M059J (cell line): ENCODE measurements at regions not wholly inside any gene's neighbourhood (a gene's known extent, or its start where the extent isn't known, plus 50 kb on each side); places are given as distances from the start of the nearest gene placed in this dataset.
A peak's percentile ranks its signal among the peaks of the same experiment; 100 is the strongest.
"Not testable (repeated sequence)": the region's sequence is repeated elsewhere in the genome, so short reads cannot be mapped to it uniquely, and the experiment has no call there.

ENCODE experiments used
- DNase-seq: peaks from one replicate; pipeline ENCODE4 v3.0.0-alpha.2; 2012; ENCODE audit warnings: low read depth

DNA sequence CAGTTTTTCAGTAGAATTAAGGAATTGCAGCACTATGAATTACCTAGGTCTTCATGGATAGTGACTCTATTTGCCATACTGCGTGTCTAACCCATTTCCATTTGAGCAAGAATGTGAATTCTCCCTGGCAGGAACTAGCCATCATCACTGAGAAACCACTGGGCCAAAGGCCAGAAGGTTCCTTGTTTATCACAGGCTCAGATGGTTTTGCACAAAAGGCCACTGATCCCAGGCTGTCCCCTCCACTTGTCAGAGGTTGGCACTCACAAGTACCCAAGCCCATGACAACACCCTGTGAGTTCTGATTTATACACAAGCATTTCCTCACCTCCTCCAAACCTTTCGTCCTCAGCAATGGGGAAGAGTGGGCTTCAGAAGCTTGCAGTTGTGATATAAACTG, 131.8 kb downstream of the FOXB1 start:
- DNase-seq: no peak

GRCh38 chr15:60137711-60138396, 133.7 kb downstream of the FOXB1 start:
- peak; percentile 79 for DNase-seq

- no peak for DNase-seq
These were observed 134.4 kb downstream of the FOXB1 start for GRCh38 chr15:60138397-60138968.

DNA sequence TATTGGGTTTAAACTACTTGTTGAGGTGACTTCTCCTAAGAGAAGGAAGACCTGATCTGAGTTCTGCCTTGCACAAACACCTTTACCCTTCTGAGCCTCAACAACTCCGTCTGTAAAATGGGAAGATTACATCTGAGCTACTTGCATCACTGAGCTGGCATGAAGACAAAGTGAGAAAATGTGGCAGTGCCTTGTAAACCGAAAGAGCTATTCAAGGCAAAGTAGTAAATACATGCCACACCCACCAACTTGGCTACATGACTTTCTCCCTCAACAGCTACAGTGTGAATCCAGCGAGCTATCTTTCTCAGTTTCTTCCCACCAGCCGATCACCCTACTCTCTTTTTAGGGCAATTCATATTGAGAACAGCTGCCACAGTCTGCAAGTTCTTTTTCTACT, 148.3 kb downstream of the FOXB1 start:
- no peak for DNase-seq

DNA sequence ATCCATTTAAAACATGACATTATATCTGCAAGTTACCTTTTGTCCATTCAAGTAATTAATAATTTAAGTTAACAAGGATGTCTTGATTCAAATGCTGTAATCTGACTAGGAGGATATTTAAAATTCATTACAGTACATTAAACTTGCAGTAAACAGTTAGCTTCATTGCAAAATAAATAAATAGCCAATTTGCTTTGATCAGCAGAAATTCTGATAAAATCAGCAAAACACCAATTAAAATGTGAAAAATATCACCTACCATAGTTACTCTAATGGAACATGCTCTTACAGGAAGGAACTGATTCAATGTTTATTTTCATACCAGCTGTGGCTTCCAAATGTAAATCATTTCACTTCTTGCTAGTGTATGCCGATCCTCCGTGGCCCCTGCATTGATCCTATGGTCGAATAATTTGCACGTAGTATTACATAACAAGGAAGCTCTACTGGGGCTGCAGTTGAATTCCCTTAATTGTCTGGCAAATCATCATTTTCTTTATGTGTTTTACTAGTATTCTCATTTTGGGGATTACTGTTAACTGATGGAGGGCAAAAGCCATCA, 150.7 kb downstream of the FOXB1 start:
- no peak for DNase-seq

DNA sequence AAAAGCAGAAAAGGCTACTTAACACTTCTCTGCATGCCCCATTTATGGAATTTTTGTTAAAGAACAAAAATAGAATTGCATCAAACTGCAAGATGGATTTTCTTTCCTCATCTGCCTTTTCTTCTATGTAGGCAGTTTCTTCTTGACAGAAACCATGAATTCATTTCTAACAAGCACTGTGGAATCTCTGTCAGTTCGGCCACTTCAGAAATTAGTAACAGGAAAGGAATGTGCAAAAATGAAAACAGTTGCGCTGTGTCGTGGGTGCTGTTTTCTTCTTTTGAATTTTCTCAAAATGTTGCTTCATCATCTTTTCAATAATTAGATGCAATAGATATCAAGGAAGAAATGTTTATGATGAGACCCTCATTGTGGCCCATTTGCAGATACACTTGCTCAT, 151.6 kb downstream of the FOXB1 start:
- peak; percentile 53 for DNase-seq

DNA sequence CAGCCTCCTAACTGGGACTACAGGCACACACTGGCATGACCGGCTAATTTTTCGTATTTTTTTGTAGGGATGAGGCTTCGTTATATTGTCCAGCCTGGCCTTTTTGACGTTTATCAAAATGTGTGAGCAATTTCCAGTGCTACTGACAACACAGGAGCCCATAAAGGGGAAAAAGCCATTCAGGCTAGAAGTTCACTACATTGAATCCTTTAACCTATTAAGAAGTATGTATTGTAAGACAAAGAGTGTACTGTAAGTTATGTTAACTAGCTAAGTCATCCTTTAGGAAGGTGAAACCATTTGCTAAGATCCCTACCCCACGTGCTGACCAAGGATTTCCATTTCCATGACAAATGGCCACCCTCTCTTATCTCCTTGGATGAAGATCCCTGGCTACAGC, 156.8 kb downstream of the FOXB1 start:
- DNase-seq: no peak

GRCh38 chr15:60161704-60162103, 157.6 kb downstream of the FOXB1 start:
- no peak for DNase-seq

DNA sequence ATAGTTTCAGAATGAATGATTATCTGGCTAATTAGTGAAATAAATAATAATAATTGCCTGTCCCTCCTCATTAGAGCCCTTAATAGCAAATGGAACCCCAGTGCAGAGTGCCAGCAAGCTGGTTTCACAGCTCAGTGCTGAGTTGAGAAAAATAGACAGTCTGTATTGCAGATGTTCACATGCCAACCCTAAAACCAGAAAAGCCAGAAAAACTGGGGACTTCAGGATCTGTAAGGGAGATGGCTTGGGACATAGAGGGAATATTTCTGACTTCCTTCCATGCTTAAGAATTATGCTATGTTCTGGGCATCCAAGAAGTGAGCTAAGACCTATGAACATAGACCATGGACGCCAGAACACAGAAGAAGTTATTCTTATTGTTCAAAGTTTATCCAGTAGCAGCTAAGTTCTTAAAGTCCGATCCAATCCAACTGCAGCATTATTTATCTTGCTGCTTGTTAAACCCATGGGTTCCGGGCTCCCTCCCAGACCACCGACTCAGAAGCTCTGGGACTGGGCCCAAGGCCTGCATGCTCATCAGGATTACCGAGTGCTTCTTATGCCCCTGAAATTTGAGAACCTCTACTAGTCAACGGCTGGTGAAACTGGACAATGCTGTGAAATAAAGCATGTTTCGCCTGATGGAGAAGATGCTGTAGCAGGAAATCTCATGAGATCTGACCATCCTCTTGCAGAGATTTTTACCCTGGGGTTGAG, 158.3 kb downstream of the FOXB1 start:
- DNase-seq: no peak

- no peak for DNase-seq
These were observed 158.9 kb downstream of the FOXB1 start for GRCh38 chr15:60162968-60163355.

GRCh38 chr15:60165111-60165510, 161.0 kb downstream of the FOXB1 start:
- no peak for DNase-seq

DNA sequence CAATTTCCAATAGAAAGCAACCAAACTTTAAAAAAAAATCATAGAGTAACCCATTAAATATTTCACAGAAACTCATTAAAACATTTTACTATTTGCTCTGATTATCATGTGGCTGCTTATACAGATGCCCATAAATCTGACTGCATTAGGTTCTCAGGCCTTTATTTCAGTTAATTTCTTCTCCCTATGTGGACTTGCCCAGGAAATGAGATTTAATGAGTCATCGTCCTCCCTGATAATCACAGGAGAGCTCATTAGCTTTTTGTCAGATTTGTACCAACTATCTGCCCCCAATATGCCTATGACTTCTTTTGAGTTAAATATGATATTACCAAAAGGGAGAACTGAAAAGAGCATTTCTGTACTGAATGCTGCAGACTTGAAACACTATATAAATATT, 168.0 kb downstream of the FOXB1 start:
- peak; percentile 54 for DNase-seq

DNA sequence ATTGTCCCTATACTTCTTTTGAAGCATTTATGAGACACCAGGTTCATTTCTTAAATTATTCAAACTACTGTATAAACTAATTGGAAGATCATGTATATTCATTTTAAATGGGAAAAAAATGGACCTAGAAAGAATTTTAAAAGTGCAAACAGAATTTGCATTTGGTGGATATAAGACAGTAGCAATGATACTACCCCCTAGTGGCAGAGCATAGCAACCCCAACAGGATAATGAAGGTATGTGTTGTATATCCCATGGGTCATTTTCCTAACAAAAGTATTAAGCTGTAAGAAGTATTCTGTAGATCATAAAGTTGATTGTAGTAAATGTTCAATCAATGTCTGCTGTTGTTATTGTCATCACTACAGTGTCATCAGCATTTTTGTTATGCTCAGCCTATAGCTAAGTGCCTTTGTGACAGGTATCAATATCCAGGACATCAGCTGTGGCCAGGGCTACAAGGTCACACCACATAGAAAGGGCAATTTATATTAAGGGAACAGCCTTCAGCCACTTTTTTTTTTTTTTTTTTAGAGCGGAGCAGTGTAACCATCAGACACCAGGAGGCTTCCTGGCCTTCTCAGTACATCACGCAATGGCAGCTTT, 175.8 kb downstream of the FOXB1 start:
- peak; percentile 47 for DNase-seq

DNA sequence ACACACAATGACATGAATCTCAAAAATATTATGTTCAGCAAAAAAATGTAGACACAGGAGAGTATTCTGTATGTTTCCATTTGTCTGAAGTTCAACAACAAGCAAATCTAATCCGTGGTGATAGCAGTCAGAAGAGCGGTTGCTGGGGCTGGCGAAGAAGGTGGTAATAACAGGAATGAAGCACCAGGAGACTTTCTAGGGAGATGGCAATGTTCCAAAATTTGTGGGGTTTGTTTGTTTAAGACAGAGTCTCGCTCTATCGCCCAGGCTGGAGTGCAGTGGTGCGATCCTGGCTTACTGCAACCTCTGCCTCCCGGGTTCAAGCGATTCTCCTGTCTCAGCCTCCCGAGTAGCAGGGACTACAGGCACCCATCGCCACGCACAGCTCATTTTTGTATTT, 177.8 kb downstream of the FOXB1 start:
- not testable (repeated sequence) for DNase-seq

DNA sequence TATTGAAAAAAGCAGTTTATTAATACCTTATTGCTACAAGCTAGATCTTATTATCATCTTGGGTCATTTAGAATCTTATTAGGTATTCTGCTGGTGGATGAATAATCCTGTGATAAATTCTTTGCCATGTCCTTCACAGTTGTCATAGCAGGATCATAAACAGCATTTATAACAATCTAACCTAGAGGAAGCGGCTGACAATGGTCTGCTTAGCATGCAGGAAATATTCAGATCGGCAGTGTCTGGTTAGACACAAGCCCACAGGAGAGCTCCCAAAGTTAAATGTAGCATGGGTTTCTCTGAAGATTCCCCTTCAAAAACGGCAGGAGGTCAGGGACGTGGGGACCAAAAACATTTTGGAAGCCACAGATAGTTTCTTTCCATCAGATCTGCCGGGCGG, 179.3 kb downstream of the FOXB1 start:
- DNase-seq: no peak

DNA sequence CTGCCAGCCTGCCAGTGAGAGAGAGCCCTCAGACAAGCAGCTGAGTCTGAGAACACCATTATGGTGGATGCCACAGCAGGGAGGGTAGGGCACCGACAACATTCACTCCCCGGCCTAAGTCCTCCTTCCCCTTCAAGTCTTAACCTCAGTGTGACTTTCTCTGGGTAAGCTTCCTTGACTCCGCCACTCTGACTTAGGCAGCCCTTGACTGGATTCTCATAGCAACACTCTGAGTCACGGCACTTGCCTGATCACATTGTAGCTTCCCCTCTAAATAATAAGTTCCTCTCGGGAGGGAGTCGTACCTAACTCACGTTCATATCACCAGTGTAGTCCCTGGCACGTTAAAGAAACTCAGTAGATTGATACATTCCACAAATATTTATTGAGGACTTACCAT, 180.5 kb downstream of the FOXB1 start:
- DNase-seq: peak; percentile 65

DNA sequence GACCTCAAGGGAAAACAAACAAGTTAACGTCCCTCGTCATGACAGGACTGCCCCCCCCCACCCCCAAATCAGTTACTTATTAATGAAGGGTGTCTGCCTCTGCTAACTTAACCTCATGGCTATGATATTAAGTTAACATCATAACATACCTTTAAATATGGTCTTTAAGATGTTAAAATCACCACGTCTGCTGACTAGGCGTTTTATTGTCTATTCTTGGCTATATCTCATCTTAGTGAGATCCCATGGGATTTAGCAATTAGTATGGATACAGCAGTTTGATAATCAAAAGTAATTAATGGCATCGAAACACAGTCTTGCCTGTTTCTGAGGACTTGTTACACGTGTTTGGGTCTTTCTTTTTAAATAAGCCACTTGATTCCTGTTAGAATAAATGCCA, 186.9 kb downstream of the FOXB1 start:
- no peak for DNase-seq

- no peak for DNase-seq
These were observed 187.7 kb downstream of the FOXB1 start for GRCh38 chr15:60191821-60192220.

GRCh38 chr15:60195611-60196010, 191.5 kb downstream of the FOXB1 start:
- no peak for DNase-seq

DNA sequence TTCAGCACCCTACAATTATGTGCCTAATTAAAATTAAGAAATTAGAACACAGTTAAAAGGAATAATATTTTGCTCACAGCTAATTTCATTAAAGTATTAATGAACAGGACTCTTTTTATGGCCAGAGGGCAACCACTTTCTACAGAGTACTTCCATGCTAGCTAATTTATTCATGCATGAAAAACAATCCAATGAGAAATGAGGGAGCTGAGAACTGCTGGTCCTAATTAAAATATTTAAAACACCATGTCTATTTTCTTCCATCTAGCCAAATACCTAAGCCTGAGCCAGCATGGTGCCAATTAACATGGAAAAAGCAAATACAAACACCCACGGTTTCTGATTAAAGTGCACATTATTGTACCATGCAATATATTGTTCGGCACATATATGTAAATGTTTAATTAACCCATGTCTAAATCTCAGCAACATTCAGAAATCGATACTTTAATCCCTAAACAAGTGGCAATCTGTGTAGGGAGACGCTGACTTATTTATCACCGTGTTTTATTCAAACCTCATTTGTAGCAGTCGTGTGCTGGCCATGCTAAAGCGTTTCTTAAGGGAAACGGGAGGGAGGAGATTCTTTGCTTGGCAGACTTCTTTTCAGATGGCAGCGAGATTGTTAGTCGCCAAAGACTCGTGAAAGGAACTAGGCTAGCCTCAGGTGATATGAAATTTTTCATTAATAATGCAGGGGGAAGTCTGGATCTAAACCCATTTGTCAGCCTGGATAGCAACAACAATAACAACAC, 193.5 kb downstream of the ANXA2 start:
- no peak for DNase-seq

DNA sequence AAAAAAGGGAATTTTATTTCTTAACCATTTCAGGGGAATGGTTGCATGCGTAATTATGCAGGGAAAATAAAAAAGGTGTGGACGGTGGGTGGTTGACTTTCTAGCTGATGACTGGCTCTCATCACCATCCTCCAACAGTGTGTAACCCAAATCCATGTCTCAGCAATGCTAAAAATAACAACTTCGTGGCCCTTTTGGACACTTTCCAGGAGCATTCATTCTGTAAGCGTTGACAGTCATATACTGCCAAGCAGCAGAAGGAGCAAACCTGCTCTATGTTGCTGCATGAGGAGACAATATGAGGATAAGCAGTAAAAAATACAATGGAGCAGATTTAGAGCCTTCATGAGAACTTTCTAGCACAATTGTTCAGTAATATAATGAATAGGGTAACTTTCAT, 189.1 kb downstream of the ANXA2 start:
- peak; percentile 33 for DNase-seq

- DNase-seq: peak; percentile 73
These were observed 185.2 kb downstream of the ANXA2 start for GRCh38 chr15:60212536-60212935.
